SH-SY5Y (cell line): ENCODE measurements at regions not wholly inside any gene's neighbourhood (a gene's known extent, or its start where the extent isn't known, plus 50 kb on each side); places are given as distances from the start of the nearest gene placed in this dataset.

Experiments used
- GATA2 ChIP-seq: IDR thresholded peaks from 2 replicates; pipeline ENCODE4 v1.6.1; 2011; ENCODE audit warnings: mild to moderate bottlenecking, low read depth, low read length
- GATA3 ChIP-seq: IDR thresholded peaks from 2 replicates; pipeline ENCODE4 v1.6.1; 2011; ENCODE audit warnings: low read depth, mild to moderate bottlenecking, low read length, moderate library complexity

GRCh38 chr2:105977807-105978206 lies 216.3 kb downstream of the UXS1 start:
- TF ChIP-seq GATA2 (no peak), GATA3 (no peak)

DNA sequence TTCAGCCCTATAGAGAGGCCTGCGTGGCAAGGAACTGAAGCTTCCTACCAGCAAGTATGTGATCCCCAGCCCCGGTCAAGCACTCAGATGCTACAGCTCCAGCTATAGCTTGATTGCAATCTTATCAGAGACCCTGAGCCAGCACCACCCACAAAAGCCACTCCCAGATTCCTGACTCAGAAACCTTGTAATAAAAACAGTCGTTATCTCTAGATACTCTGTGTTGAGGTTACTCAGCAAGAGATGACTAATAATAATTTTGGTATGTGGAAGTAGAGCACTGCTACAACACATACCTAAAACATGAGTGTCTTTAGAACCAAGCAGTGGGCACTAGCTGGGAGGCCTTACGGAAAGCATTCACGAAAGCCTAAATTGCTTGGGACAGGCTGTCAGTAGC lies 216.9 kb downstream of the UXS1 start:
- TF ChIP-seq GATA2 (no peak), GATA3 (no peak)

- no peak for TF ChIP-seq GATA3
- no peak for TF ChIP-seq GATA2
These were observed 219.3 kb downstream of the UXS1 start for GRCh38 chr2:105974812-105975211.

DNA sequence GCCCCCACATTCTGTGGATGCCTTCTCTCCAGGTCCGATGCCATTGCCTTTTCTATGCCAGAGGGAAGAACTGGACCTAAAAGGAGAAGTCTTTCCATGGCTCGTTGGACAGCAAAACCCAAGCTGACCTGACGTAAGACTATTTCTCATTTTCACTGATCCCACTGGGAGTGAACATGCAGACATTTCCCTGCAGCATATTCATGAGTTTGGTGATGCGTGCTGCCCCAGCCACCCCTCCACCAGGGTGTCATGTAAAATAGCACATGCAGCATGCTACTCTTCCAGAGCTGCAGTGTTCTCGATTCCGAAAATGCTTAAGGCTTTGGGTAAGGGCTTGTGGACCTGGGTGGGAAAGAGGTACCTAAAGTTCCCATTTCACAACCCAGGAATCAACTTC lies 221.2 kb downstream of the UXS1 start:
- TF ChIP-seq GATA2, result no peak
- no peak for TF ChIP-seq GATA3

DNA sequence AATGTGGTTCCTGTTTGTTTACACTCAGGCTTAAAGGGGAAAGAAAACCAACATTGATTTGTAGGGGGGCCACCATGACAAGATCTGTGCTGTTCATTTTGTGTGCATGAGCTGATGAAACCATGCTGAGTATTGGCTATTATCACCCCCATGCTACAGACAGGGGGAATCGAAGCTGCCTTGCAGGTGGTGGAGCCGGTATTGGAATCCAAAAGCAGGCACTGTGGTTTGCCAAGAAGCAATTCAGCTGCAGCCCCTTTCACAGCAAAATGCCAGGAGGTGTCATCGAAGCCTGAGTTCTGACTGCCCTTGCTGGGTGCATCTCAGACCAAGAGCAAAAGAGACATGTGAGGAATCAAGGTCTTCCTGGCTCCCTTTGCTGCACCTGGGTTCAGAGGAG lies 221.9 kb downstream of the UXS1 start:
- no peak for TF ChIP-seq GATA2
- no peak for TF ChIP-seq GATA3

DNA sequence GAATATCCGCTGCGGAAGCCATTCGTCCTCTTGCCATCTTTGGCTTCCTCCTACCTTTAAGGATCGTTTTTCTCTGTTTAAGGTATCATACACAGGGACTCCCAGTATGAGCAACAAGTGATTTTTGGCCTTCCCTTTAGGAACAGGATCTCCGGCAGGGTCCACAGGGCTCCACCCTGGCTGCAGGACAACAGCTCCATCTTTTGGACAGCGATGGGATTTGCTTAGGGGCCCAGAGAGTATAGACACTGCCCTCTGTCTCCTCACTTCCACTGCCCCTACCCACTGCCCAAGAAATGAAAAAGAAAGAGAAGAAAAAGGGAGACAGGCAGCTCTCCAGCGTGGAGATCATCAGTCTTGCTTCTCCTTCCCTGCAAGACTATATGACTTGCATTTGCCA lies 224.5 kb downstream of the UXS1 start:
- TF ChIP-seq GATA3 (no peak), GATA2 (no peak)

DNA sequence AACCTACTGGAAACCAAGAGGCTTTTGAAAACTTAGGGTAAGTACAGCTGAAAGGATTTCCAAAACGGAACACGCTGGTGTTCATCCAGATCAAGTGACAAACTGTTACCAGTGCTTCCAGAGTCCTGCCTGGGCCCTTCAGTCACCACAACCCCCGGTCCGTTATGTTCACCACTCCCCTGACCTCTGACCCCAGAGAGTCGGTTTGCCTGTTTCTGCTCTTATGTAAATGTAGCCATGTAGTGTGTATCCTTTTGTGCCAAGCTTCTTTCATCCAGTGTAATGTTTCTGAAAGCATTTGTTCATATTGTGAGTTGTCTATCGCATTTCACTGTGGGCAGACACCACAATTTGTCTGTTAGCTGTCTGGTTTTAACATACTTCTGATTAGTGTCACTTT lies 217.5 kb downstream of the NCK2 start:
- TF ChIP-seq GATA3, result no peak
- TF ChIP-seq GATA2, result no peak

DNA sequence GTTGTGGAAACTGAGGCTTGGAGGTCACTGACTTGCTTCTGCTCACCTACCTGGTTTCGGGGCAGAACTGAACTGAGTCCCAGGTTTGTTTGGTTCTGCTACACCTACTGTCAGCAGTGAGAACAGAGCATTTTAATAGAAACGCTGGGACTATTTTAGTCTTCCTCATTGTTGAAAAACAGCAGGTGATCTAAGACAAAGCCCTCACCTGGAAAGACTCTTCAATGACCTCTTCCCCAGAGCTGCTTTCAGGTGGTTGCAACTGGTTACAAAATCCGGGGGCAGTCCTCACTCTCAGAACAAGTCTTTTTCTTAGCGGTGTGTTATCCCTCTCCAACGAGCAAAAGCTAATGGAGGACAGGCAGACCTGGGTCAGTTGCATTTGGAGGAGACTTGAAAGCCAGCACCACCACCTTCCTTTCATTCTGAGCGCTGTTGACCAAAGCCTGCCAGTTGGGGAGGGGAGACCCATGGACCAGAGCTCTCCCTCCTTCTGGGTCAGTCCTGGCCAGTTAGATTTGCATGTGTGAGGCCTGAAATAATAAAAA lies 217.0 kb downstream of the NCK2 start:
- TF ChIP-seq GATA2, result no peak
- no peak for TF ChIP-seq GATA3

DNA sequence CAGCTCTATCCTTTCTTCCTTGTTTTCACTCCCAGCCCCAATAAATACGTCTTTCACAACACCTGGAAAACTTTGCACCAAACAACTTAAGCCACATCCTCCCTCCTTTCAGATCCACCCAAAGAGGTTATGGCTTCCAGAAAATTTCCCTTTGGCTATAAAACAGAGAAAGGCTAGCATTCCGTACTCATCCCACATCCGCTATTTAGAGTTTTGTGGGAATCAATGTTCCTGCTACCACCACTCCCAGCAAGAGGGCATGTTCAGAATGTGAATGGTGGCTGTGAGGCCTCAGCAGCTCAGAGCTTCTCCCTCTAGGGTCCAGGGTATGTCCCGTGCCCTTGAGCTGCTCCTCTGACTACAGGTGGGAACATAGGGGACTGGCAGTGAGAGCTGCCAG lies 214.6 kb downstream of the NCK2 start:
- TF ChIP-seq GATA3 (no peak), GATA2 (no peak)

DNA sequence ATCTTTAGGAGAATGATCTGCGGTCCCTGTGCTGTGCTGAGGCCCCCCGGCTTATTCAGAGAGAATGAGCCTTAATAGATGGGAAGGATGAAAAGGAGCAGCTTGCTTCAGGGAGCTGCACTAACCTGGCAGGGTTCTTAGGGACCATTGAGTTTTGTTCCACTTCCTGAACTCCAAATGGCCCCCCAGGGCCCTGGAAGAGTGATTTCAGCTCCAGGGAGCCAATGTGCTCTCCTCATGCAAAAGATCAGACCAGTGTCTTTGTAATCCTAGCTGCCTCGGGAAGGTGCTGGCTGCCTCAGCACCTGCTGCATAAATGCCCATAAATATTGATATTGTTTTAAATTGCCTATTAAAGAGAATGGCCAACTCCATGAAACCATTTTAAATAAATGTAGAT lies 210.2 kb downstream of the NCK2 start:
- TF ChIP-seq GATA3 (no peak), GATA2 (no peak)

- TF ChIP-seq GATA2 (no peak), GATA3 (no peak)
These were observed 209.2 kb downstream of the NCK2 start for GRCh38 chr2:105953942-105954341.

GRCh38 chr2:105952131-105952530 lies 207.4 kb downstream of the NCK2 start:
- TF ChIP-seq GATA2 (no peak), GATA3 (no peak)

GRCh38 chr2:105951384-105951694 lies 206.6 kb downstream of the NCK2 start:
- TF ChIP-seq GATA3 (no peak), GATA2 (no peak)

- TF ChIP-seq GATA2 (peak; percentile 37; the same call in 1 of the 2 replicates), GATA3 (no peak)
These were observed 206.0 kb downstream of the NCK2 start for GRCh38 chr2:105950521-105951383.

GRCh38 chr2:105943977-105944376 lies 199.3 kb downstream of the NCK2 start:
- no peak for TF ChIP-seq GATA3
- TF ChIP-seq GATA2, result no peak
